Smooth muscle cell (in vitro differentiated cells): ENCODE measurements at regions not wholly inside any gene's neighbourhood (a gene's known extent, or its start where the extent isn't known, plus 50 kb on each side); places are given as distances from the start of the nearest gene placed in this dataset.

ENCODE experiments used
- DNase-seq: peaks from one replicate; lab custom pipeline; 2025; ENCODE audit not compliant: unreplicated experiment; lab: John Stamatoyannopoulos, UW
- H2AFZ ChIP-seq: fragments of 200-600 bp; sonication (generic); 2 replicates; pipeline ENCODE4 v1.6.0; 2016; ENCODE audit warnings: antibody characterized with exemption, low read depth, mild to moderate bottlenecking
- H3F3A ChIP-seq: fragments of 200-600 bp; sonication (generic); 2 replicates; pipeline ENCODE4 v1.6.0; 2017; ENCODE audit warnings: antibody characterized with exemption, low read depth
- H3K27ac ChIP-seq: fragments of 200-600 bp; sonication (generic); 2 replicates; pipeline ENCODE4 v1.5.1; 2016; ENCODE audit warnings: low read depth, mild to moderate bottlenecking
- H3K27me3 ChIP-seq: fragments of 200-600 bp; sonication (generic); 2 replicates; pipeline ENCODE4 v1.6.1; 2016; ENCODE audit warnings: low read depth, mild to moderate bottlenecking
- H3K36me3 ChIP-seq: fragments of 200-600 bp; sonication (generic); 2 replicates; pipeline ENCODE4 v1.5.1; 2016; ENCODE audit warnings: low read depth
- H3K4me1 ChIP-seq: fragments of 200-600 bp; sonication (generic); 2 replicates; pipeline ENCODE4 v1.5.1; 2016; ENCODE audit warnings: low read depth
- H3K4me2 ChIP-seq: fragments of 200-600 bp; sonication (generic); 2 replicates; pipeline ENCODE4 v1.6.0; 2016; ENCODE audit warnings: mild to moderate bottlenecking
- H3K4me3 ChIP-seq: fragments of 200-600 bp; sonication (generic); 2 replicates; pipeline ENCODE4 v1.5.1; 2016; ENCODE audit warnings: mild to moderate bottlenecking
- H3K79me2 ChIP-seq: fragments of 200-600 bp; sonication (generic); 2 replicates; pipeline ENCODE4 v1.6.0; 2016; ENCODE audit warnings: low read depth, mild to moderate bottlenecking
- H3K9ac ChIP-seq: fragments of 200-600 bp; sonication (generic); 2 replicates; pipeline ENCODE4 v1.6.0; 2016; ENCODE audit warnings: low read depth
- H3K9me3 ChIP-seq: fragments of 200-600 bp; sonication (generic); replicated peaks from 2 replicates; pipeline ENCODE4 v1.5.1; 2016; ENCODE audit warnings: low read depth
- H4K20me1 ChIP-seq: fragments of 200-600 bp; sonication (generic); 2 replicates; pipeline ENCODE4 v1.6.0; 2016; ENCODE audit warnings: low read depth
- CTCF ChIP-seq: fragments of 200-600 bp; sonication (generic); IDR thresholded peaks from 2 replicates; pipeline ENCODE4 v1.5.1; 2017; ENCODE audit warnings: borderline replicate concordance, mild to moderate bottlenecking, antibody characterized with exemption; ENCODE audit not compliant: insufficient read depth, poor library complexity, severe bottlenecking
- WGBS: methylation state at CpG from one replicate; pipeline ENCODE4 v1.1.7; 2016; ENCODE audit warnings: low lambda C conversion rate; 5-methylcytosine and 5-hydroxymethylcytosine counted together

- no peaks in the 10 kb centered on the region for H3K9me3 ChIP-seq
- no peaks in the 10 kb centered on the region for H3K4me1 ChIP-seq
- no peak overlapping the region for H3K4me2 ChIP-seq
- no peaks in the 10 kb centered on the region for H4K20me1 ChIP-seq
- H3K79me2 ChIP-seq: no peaks in the 10 kb centered on the region
- no peak overlapping the region for H3K9ac ChIP-seq
- H3K27ac ChIP-seq: no peak overlapping the region
- no peak for DNase-seq
- WGBS: 77% methylated on average over 1 of the region's 1 CpG
- no peak overlapping the region for H2AFZ ChIP-seq
- TF ChIP-seq CTCF: no peak
- no peaks in the 10 kb centered on the region for H3F3A ChIP-seq
- no peaks in the 10 kb centered on the region for H3K27me3 ChIP-seq
- H3K36me3 ChIP-seq: no peaks in the 10 kb centered on the region
- no peak overlapping the region for H3K4me3 ChIP-seq
These were observed 695.9 kb downstream of the OTOL1 start for GRCh38 chr3:162192340-162193029.

GRCh38 chr3:162193148-162194095 is 696.8 kb downstream of the OTOL1 start:
- Histone ChIP-seq H3K27me3 (no peaks in the 10 kb centered on the region), H3K27ac (no peak overlapping the region), H3K9me3 (no peaks in the 10 kb centered on the region), H3K9ac (no peak overlapping the region), H3K4me1 (no peaks in the 10 kb centered on the region), H3K4me3 (no peak overlapping the region), H2AFZ (no peak overlapping the region), H3K79me2 (no peaks in the 10 kb centered on the region), H3F3A (no peaks in the 10 kb centered on the region), H3K36me3 (no peaks in the 10 kb centered on the region), H4K20me1 (no peaks in the 10 kb centered on the region), H3K4me2 (no peak overlapping the region)
- DNase-seq: no peak
- no peak for TF ChIP-seq CTCF
- 68% methylated on average over 4 of the region's 4 CpGs for WGBS

- Histone ChIP-seq H4K20me1 (no peaks in the 10 kb centered on the region), H3K27ac (no peak overlapping the region), H3K36me3 (no peaks in the 10 kb centered on the region), H3K9ac (no peak overlapping the region), H3K27me3 (no peaks in the 10 kb centered on the region), H3K4me3 (no peak overlapping the region), H3K79me2 (no peaks in the 10 kb centered on the region), H2AFZ (no peak overlapping the region), H3K4me1 (no peaks in the 10 kb centered on the region), H3K9me3 (no peaks in the 10 kb centered on the region), H3F3A (no peaks in the 10 kb centered on the region), H3K4me2 (no peak overlapping the region)
- 95% methylated on average over 3 of the region's 3 CpGs for WGBS
- DNase-seq: no peak
- no peak for TF ChIP-seq CTCF
These were observed 698.5 kb downstream of the OTOL1 start for GRCh38 chr3:162195147-162195546.
